CD4-positive, alpha-beta T cell (primary cell): ENCODE measurements at regions not wholly inside any gene's neighbourhood (a gene's known extent, or its start where the extent isn't known, plus 50 kb on each side); places are given as distances from the start of the nearest gene placed in this dataset.
"Not testable (repeated sequence)": the region's sequence is repeated elsewhere in the genome, so short reads cannot be mapped to it uniquely, and the experiment has no call there.

Experiments
- ATAC-seq: fragments of 200-7000 bp; cut with Tn5 transposase; one replicate; pipeline ENCODE4 v1.10.0; 2022; ENCODE audit warnings: mild to moderate bottlenecking; ENCODE audit not compliant: poor library complexity
- CTCF ChIA-PET: fragments of 350-600 bp; sonication (Branson Sonifier 250); formaldehyde crosslinking; loops from one replicate; lab custom pipeline; 2021; ENCODE audit warnings: antibody characterized with exemption, inconsistent platforms; lab: Charles Lee
- POLR2A ChIA-PET: fragments of 350-600 bp; sonication (Branson Sonifier 250); formaldehyde crosslinking; loops from one replicate; lab custom pipeline; 2021; ENCODE audit warnings: antibody characterized with exemption, inconsistent platforms; lab: Charles Lee
- DNase-seq, 14 experiments: peaks; one replicate each; pipeline ENCODE4 v3.0.0-alpha.2; 2013 to 2020; ENCODE audit warnings: mixed read lengths in 2 of 14
- H3K27ac ChIP-seq, 2 donors: one replicate each; pipeline versions ENCODE4 v1.5.1 to v1.7.0; 2013; ENCODE audit warnings: low read length in 2 of 2, low read depth in 1 of 2, mild to moderate bottlenecking in 1 of 2
- H3K27me3 ChIP-seq, 2 experiments: 1 replicate in 1 of 2; 2 replicates in 1 of 2; pipeline versions ENCODE4 v1.6.1 to v1.7.0; 2013; ENCODE audit warnings: low read length in 2 of 2, control low read depth in 1 of 2, mild to moderate bottlenecking in 1 of 2, moderate library complexity in 1 of 2; ENCODE audit not compliant: insufficient read depth in 2 of 2, control insufficient read depth in 1 of 2
- H3K36me3 ChIP-seq: one replicate; pipeline ENCODE4 v1.6.1; 2013; ENCODE audit warnings: low read length, control low read depth; ENCODE audit not compliant: insufficient read depth
- H3K4me1 ChIP-seq: one replicate; pipeline ENCODE4 v1.6.1; 2013; ENCODE audit warnings: low read length, control low read depth; ENCODE audit not compliant: insufficient read depth
- H3K4me3 ChIP-seq: one replicate; pipeline ENCODE4 v1.5.1; 2013; ENCODE audit warnings: mild to moderate bottlenecking, low read length, moderate library complexity
- H3K9me3 ChIP-seq, 2 experiments: 1 replicate in 1 of 2; 2 replicates in 1 of 2; pipeline versions ENCODE4 v1.6.1 to v1.7.0; 2013; ENCODE audit warnings: low read length in 2 of 2, mild to moderate bottlenecking in 2 of 2, control low read depth in 1 of 2, moderate library complexity in 1 of 2; ENCODE audit not compliant: control insufficient read depth in 1 of 2, insufficient read depth in 1 of 2
- H3K27ac Mint-ChIP-seq: one replicate; pipeline ENCODE4 v1.8.0; 2020; ENCODE audit warnings: mixed read lengths
- H3K27me3 Mint-ChIP-seq: one replicate; pipeline ENCODE4 v1.8.0; 2021; ENCODE audit warnings: mixed read lengths
- H3K36me3 Mint-ChIP-seq: one replicate; pipeline ENCODE4 v1.8.0; 2021; ENCODE audit warnings: low read depth, mixed read lengths
- H3K4me1 Mint-ChIP-seq: one replicate; pipeline ENCODE4 v1.8.0; 2021; ENCODE audit warnings: low read depth, mixed read lengths
- H3K4me3 Mint-ChIP-seq: one replicate; pipeline ENCODE4 v1.8.0; 2020; ENCODE audit warnings: mild to moderate bottlenecking, mixed read lengths
- H3K9me3 Mint-ChIP-seq: one replicate; pipeline ENCODE4 v1.8.0; 2020; ENCODE audit warnings: mixed read lengths
- intact Hi-C, 2 experiments: fragments of 100-400 bp; cut with DNase I in 1 of 2; cut with micrococcal nuclease in 1 of 2; formaldehyde crosslinking; loops; one replicate each; pipeline versions ENCODE4 v1.15.1 to v1.9.0; 2023 to 2025; cut with DNase I, micrococcal nuclease
- TF ChIP-seq, protein P1 (sequence below): fragments of 200-600 bp; IDR thresholded peaks from one replicate; pipeline ENCODE4 v1.8.0; 2022; ENCODE audit warnings: antibody characterized with exemption, mild to moderate bottlenecking

DNA sequence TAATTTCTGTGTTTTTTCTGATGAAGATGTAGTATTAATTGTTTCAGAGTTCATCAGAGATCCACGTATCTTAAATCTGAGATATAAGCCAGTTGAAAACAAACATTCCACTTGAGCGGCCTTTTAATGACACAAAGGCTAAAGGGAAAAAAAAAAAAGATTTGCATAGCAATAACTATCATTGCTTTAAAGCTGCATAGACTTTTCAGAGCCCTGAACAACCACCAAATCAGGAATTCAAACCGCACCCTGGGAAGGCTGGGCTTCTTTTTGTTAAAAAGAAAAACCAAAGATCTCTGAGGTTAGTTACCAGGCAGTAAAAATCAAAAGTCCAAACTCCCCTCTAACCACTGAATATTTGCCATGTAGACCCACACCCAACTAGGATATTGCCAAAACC, 206.0 kb downstream of the HHIP start:
- Mint-ChIP-seq H3K36me3 (no peaks in the 10 kb centered on the region), H3K4me1 (no peaks in the 10 kb centered on the region), H3K27ac (no peak overlapping the region), H3K4me3 (no peak overlapping the region), H3K27me3 (no peaks in the 10 kb centered on the region), H3K9me3 (peaks cover 5% of the 10 kb centered on the region)
- ATAC-seq (no peak), DNase-seq (no peak)
- no peaks in the 10 kb centered on the region for H3K4me1 ChIP-seq
- no peaks in the 10 kb centered on the region for H3K27me3 ChIP-seq
- no peaks in the 10 kb centered on the region for H3K36me3 ChIP-seq
- H3K4me3 ChIP-seq, result no peak overlapping the region
- TF ChIP-seq, protein P1, sequence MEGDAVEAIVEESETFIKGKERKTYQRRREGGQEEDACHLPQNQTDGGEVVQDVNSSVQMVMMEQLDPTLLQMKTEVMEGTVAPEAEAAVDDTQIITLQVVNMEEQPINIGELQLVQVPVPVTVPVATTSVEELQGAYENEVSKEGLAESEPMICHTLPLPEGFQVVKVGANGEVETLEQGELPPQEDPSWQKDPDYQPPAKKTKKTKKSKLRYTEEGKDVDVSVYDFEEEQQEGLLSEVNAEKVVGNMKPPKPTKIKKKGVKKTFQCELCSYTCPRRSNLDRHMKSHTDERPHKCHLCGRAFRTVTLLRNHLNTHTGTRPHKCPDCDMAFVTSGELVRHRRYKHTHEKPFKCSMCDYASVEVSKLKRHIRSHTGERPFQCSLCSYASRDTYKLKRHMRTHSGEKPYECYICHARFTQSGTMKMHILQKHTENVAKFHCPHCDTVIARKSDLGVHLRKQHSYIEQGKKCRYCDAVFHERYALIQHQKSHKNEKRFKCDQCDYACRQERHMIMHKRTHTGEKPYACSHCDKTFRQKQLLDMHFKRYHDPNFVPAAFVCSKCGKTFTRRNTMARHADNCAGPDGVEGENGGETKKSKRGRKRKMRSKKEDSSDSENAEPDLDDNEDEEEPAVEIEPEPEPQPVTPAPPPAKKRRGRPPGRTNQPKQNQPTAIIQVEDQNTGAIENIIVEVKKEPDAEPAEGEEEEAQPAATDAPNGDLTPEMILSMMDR, result no peak
- ChIA-PET CTCF (no interaction called here), POLR2A (no interaction called here)
- intact Hi-C loops, result no loop called here
- H3K27ac ChIP-seq, result no peak overlapping the region
- no peaks in the 10 kb centered on the region for H3K9me3 ChIP-seq

DNA sequence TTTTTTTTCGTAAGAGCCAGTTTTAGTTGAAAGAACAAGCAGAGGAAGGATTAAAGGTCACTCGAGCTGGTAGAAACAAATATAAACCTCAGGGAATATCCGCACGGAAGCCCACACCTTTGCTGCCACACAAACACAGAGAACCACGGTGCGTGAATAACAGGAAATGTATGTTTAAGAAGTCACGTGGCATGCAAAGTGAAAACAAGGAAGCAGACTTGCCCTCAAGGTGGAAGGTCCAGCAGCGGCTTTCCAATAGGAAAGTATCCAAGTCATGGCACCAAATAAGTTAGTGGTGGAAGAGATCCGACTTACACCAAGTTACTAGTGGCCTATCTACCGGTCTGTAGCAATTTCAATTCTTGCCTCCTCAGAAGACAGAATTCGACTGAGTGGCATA, 215.5 kb downstream of the HHIP start:
- no peaks in the 10 kb centered on the region for H3K27me3 ChIP-seq
- no peak for ATAC-seq
- Mint-ChIP-seq H3K4me3 (no peak overlapping the region), H3K4me1 (no peaks in the 10 kb centered on the region), H3K27ac (no peak overlapping the region), H3K27me3 (no peaks in the 10 kb centered on the region), H3K36me3 (no peaks in the 10 kb centered on the region), H3K9me3 (peaks cover 18% of the 10 kb centered on the region)
- no peak overlapping the region for H3K4me3 ChIP-seq
- TF ChIP-seq, protein P1, result no peak
- ChIA-PET CTCF (no interaction called here), POLR2A (no interaction called here)
- H3K9me3 ChIP-seq, result no peaks in the 10 kb centered on the region
- H3K4me1 ChIP-seq, result no peaks in the 10 kb centered on the region
- intact Hi-C loops, result no loop called here
- H3K36me3 ChIP-seq, result no peaks in the 10 kb centered on the region
- no peak overlapping the region for H3K27ac ChIP-seq
- DNase-seq, result no peak

DNA sequence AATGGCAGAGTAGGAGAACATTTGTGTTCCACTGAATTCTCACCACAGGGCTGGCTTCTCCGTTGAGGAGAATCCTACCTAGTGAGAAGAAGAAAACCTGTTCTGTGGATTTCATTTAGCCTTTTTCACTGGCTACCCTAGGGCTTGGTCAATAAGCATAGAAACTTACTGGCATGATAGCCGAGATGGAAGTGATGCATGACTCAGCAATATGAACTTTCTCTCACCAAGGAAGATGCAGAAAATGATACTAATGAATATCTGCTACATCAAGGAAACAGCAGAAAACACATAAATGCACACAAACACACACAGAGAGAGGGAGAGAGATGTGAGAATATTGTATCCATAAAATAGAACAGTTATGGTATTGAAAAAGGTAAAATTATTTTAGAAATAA, 216.3 kb downstream of the HHIP start:
- H3K4me3 Mint-ChIP-seq, result no peak overlapping the region
- no peak overlapping the region for H3K27ac ChIP-seq
- no peaks in the 10 kb centered on the region for H3K27me3 ChIP-seq
- H3K4me1 ChIP-seq, result no peaks in the 10 kb centered on the region
- H3K36me3 Mint-ChIP-seq, result no peaks in the 10 kb centered on the region
- ATAC-seq (no peak), DNase-seq (no peak)
- H3K9me3 Mint-ChIP-seq, result peaks cover 18% of the 10 kb centered on the region
- no peak overlapping the region for H3K27ac Mint-ChIP-seq
- no peak overlapping the region for H3K4me3 ChIP-seq
- no peaks in the 10 kb centered on the region for H3K9me3 ChIP-seq
- TF ChIP-seq, protein P1, result no peak
- no peaks in the 10 kb centered on the region for H3K36me3 ChIP-seq
- intact Hi-C loops, result no loop called here
- H3K4me1 Mint-ChIP-seq, result no peaks in the 10 kb centered on the region
- POLR2A ChIA-PET, result no interaction called here
- CTCF ChIA-PET, result no interaction called here
- H3K27me3 Mint-ChIP-seq, result no peaks in the 10 kb centered on the region

DNA sequence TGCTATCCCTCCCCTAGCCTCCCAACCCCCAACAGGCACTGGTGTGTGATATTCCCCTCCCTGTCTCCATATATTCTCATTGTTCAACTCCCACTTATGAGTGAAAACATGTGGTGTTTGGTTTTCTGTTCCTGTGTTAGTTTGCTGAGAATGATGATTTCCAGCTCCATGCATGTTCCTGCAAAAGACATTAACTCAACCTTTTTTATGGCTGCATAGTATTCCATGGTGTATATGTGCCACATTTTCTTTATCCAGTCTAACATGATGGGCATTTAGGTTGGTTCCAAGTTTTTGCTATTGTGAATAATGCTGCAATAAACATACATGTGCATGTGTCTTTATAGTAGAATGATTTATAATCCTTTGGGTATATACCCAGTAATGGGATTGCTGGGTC, 218.9 kb downstream of the HHIP start:
- H3K27me3 Mint-ChIP-seq, POLR2A ChIA-PET, H3K9me3 ChIP-seq, DNase-seq, H3K27me3 ChIP-seq, H3K27ac Mint-ChIP-seq, intact Hi-C loops, H3K4me1 ChIP-seq, CTCF ChIA-PET, H3K27ac ChIP-seq, ATAC-seq, H3K36me3 Mint-ChIP-seq, H3K36me3 ChIP-seq, H3K4me3 Mint-ChIP-seq, H3K4me3 ChIP-seq, H3K4me1 Mint-ChIP-seq: not testable (repeated sequence)
- peaks cover 16% of the 10 kb centered on the region for H3K9me3 Mint-ChIP-seq
